Tibial artery (tissue), 4 donors: ENCODE measurements at regions not wholly inside any gene's neighbourhood (a gene's known extent, or its start where the extent isn't known, plus 50 kb on each side); places are given as distances from the start of the nearest gene placed in this dataset.

Experiments used
- DNase-seq, 2 donors: peaks; one replicate each; pipeline ENCODE4 v3.0.0-alpha.2; 2019
- H3K27ac ChIP-seq, 2 donors: fragments of 200-600 bp; sonication (generic) in 1 of 2; 1 replicate in 1 of 2; 2 replicates in 1 of 2; pipeline ENCODE4 v1.5.1; 2018 to 2019; ENCODE audit warnings: mild to moderate bottlenecking in 1 of 2
- H3K27me3 ChIP-seq, 2 donors: fragments of 200-600 bp; sonication (generic) in 1 of 2; one replicate each; pipeline versions ENCODE4 v1.5.1 to v1.6.0; 2016 to 2019
- H3K36me3 ChIP-seq, 3 donors: fragments of 200-600 bp; sonication (generic) in 2 of 3; one replicate each; pipeline ENCODE4 v1.5.1; 2016 to 2019; ENCODE audit warnings: mild to moderate bottlenecking in 2 of 3
- H3K4me1 ChIP-seq, 4 donors: fragments of 200-600 bp; sonication (generic) in 2 of 4; 1 replicate in 3 of 4; 2 replicates in 1 of 4; pipeline ENCODE4 v1.5.1; 2016 to 2019
- H3K4me3 ChIP-seq, 2 donors: fragments of 200-600 bp; sonication (generic) in 1 of 2; 1 replicate in 1 of 2; 2 replicates in 1 of 2; pipeline ENCODE4 v1.5.1; 2018 to 2019; ENCODE audit warnings: mild to moderate bottlenecking in 2 of 2
- H3K9me3 ChIP-seq, 3 donors: fragments of 200-600 bp; sonication (generic) in 1 of 3; one replicate each; pipeline ENCODE4 v1.5.1; 2016 to 2019
- intact Hi-C: fragments of 100-400 bp; cut with DNase I; formaldehyde crosslinking; loops from one replicate; pipeline ENCODE4 v1.15.0; 2023; ENCODE audit warnings: low total_unique reads
- TF ChIP-seq, protein P1 (sequence below), 2 experiments: fragments of 200-600 bp in 1 of 2; fragments of 450-650 bp in 1 of 2; IDR thresholded peaks; one replicate each; pipeline ENCODE4 v1.5.1; 2017 to 2019; ENCODE audit warnings: antibody characterized with exemption in 2 of 2, mild to moderate bottlenecking in 1 of 2, moderate library complexity in 1 of 2

DNA sequence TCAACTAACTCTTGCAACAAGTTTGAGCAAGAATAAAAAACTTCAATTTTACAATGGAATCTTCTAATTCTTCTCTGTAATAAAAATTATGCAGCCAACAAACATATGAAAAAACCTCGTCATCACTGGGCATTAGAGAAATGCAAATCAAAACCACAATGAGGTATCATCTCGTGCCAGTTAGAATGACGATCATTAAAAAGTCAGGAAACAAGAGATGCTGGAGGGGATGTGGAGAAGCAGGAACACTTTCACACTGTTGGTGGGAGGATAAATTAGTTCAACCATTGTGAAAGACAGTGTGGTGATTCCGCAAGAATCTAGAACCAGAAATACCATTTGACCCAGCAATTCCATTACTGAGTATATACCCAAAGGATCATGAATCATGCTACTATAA lies 327.5 kb upstream of the LYPLAL1 start:
- Histone ChIP-seq H3K4me1 (no peaks in the 10 kb centered on the region), H3K27ac (no peak overlapping the region), H3K9me3 (no peaks in the 10 kb centered on the region), H3K4me3 (no peak overlapping the region), H3K27me3 (no peaks in the 10 kb centered on the region), H3K36me3 (no peaks in the 10 kb centered on the region)
- TF ChIP-seq, protein P1, sequence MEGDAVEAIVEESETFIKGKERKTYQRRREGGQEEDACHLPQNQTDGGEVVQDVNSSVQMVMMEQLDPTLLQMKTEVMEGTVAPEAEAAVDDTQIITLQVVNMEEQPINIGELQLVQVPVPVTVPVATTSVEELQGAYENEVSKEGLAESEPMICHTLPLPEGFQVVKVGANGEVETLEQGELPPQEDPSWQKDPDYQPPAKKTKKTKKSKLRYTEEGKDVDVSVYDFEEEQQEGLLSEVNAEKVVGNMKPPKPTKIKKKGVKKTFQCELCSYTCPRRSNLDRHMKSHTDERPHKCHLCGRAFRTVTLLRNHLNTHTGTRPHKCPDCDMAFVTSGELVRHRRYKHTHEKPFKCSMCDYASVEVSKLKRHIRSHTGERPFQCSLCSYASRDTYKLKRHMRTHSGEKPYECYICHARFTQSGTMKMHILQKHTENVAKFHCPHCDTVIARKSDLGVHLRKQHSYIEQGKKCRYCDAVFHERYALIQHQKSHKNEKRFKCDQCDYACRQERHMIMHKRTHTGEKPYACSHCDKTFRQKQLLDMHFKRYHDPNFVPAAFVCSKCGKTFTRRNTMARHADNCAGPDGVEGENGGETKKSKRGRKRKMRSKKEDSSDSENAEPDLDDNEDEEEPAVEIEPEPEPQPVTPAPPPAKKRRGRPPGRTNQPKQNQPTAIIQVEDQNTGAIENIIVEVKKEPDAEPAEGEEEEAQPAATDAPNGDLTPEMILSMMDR (IDR thresholded peaks at IDR 0.05), result no peak
- intact Hi-C loops, result no loop called here
- no peak for DNase-seq

DNA sequence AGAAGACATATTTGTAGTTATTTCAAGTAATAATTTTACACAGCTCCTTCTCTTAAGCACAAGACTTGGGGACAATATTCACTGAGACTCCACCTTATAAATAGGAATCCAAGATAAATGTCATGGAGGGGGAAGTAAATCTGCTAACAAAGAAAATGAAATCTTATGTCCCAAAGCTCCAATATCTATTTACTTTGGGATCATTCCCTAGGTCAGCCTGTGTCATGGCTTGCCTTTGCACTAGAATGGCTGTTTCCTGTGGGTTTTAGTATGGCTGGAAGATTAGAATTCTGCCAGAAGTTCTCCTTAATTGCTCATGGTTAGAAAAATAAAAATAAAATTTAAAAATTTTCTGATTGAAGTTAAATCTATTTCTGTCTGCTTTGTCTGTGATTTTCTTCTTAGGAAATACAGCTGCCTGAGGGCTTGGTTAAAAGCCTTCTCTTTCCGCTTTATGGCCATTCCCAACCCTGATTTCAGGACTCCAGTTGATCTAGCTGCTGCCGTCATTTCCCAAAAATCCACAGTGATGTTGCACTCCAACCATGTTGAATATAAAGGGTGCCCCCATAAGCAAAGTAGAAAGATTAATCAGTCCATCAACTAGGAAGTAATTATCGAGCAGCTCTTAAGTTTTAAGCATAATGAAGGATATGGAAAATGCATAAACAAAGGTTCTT lies 326.4 kb upstream of the LYPLAL1 start:
- Histone ChIP-seq H3K9me3 (no peaks in the 10 kb centered on the region), H3K4me3 (no peak overlapping the region), H3K4me1 (no peaks in the 10 kb centered on the region), H3K27ac (no peak overlapping the region), H3K36me3 (no peaks in the 10 kb centered on the region), H3K27me3 (no peaks in the 10 kb centered on the region)
- TF ChIP-seq, protein P1 (IDR thresholded peaks at IDR 0.05), result no peak
- intact Hi-C loops, result no loop called here
- no peak for DNase-seq

DNA sequence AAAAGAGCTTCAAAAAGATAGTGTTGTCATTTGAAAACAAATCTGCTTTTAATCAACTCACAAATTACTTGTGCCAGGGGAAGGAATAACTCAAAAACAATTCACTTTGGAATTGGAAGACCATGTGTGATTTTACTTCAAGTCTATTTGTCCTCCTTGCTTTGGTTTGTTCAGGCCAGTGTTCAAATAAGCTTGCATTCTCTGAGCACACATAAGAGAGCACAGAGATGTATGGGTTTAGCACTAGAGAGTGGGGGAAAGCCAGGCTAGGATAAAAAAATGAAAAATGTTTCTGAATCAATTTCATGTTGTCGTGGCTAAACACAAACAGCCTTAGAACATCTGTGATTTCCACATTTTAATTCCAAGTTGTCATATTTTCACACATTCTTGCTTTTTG lies 325.7 kb upstream of the LYPLAL1 start:
- no peak for DNase-seq
- intact Hi-C loops, result no loop called here
- TF ChIP-seq, protein P1 (IDR thresholded peaks at IDR 0.05), result no peak
- Histone ChIP-seq H3K27me3 (no peaks in the 10 kb centered on the region), H3K27ac (no peak overlapping the region), H3K9me3 (no peaks in the 10 kb centered on the region), H3K36me3 (no peaks in the 10 kb centered on the region), H3K4me1 (no peaks in the 10 kb centered on the region), H3K4me3 (no peak overlapping the region)

DNA sequence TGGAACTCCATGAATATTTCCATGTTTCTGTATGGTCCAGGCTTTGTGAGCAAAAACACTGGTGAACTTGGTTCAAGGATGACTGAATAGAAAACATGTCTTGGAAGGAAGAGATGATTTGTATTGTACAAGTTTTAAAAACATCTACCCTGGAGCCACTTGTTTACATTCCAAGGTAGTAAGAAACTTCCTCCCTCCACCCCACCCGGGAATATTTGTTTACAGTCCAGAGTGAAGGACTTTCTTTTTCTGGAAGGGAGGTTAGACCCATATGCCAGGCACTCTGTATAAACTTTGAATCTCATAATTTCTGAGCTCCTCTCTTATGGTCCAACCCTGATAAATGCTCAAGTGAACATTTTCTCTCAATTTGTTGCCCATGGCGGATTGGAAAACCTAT lies 323.3 kb upstream of the LYPLAL1 start:
- H3K9me3 ChIP-seq, result no peaks in the 10 kb centered on the region
- intact Hi-C loops, result no loop called here
- no peak overlapping the region for H3K27ac ChIP-seq
- no peak for DNase-seq
- no peaks in the 10 kb centered on the region for H3K4me1 ChIP-seq
- H3K27me3 ChIP-seq, result no peaks in the 10 kb centered on the region
- TF ChIP-seq, protein P1 (IDR thresholded peaks at IDR 0.05), result no peak
- no peaks in the 10 kb centered on the region for H3K36me3 ChIP-seq
- no peak overlapping the region for H3K4me3 ChIP-seq

DNA sequence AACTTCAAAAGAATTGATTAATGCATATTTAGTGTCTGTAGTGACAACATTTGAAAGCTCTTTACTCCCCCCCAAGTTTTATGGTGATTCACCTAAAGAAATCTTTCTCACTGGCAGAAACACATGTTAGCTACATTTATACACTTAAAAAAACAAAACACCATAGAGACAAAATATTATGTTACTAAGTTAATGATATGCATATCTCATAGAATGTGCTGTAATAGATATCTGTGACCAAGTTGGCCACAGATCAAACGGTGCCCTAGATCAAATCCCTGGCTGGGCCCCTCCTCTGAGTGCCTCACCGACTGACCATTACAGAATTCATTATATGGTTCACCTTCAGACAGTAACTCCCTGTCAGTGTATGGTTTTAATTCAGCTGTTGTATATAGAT lies 322.1 kb upstream of the LYPLAL1 start:
- intact Hi-C loops, result no loop called here
- Histone ChIP-seq H3K9me3 (no peaks in the 10 kb centered on the region), H3K4me1 (no peaks in the 10 kb centered on the region), H3K4me3 (no peak overlapping the region), H3K27me3 (no peaks in the 10 kb centered on the region), H3K27ac (no peak overlapping the region), H3K36me3 (no peaks in the 10 kb centered on the region)
- TF ChIP-seq, protein P1 (IDR thresholded peaks at IDR 0.05), result no peak
- no peak for DNase-seq

DNA sequence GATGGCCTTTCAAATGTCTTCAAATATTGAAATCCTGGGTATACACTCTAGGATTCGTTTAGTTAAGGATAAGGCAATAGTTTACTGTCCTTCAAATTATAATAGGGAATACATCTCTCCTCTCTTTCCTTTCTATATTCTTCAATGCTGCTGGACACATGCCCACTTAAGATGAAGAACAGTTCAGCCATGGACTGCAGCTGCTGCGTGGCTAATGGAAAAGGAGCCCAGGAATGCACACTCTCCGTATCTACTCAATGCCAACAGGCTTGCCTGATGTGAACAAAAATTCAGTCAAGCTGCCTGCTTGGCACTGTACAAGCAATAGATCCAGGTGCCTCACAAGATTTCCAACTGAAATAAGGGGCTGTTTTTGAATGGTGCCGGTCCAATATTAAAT lies 321.2 kb upstream of the LYPLAL1 start:
- DNase-seq, result no peak
- Histone ChIP-seq H3K9me3 (no peaks in the 10 kb centered on the region), H3K4me3 (no peak overlapping the region), H3K36me3 (no peaks in the 10 kb centered on the region), H3K27me3 (no peaks in the 10 kb centered on the region), H3K4me1 (no peaks in the 10 kb centered on the region), H3K27ac (no peak overlapping the region)
- intact Hi-C loops, result no loop called here
- TF ChIP-seq, protein P1 (IDR thresholded peaks at IDR 0.05), result no peak
